IMR-90 (cell line): ENCODE measurements at regions not wholly inside any gene's neighbourhood (a gene's known extent, or its start where the extent isn't known, plus 50 kb on each side); places are given as distances from the start of the nearest gene placed in this dataset.
A peak's percentile ranks its signal among the peaks of the same experiment; 100 is the strongest.

ENCODE experiments used
- ATAC-seq: fragments of 200-7000 bp; cut with Tn5 transposase; 2 replicates; pipeline ENCODE4 v1.9.1; 2020; ENCODE audit warnings: low read depth, mild to moderate bottlenecking, moderate library complexity
- BruUV-seq: library from RNA; stranded (reverse); fragments of 400-500 nt; replicated peaks from 2 replicates; lab custom pipeline; 2021; lab: Mats Ljungman, UMichigan
- CTCF ChIA-PET: fragments of 300-600 bp; formaldehyde crosslinking; extraction: SDS; loops from one replicate; lab custom pipeline; 2021; ENCODE audit warnings: antibody characterized with exemption; lab: Yijun Ruan, JAX
- POLR2A ChIA-PET: fragments of 300-600 bp; sonication (Branson Sonifier 250); formaldehyde crosslinking; loops from one replicate; lab custom pipeline; 2022; ENCODE audit warnings: antibody characterized with exemption; ENCODE audit not compliant: unreplicated experiment; lab: Charles Lee
- DNase-seq: peaks from one replicate; pipeline ENCODE4 v3.0.0; 2013
- H2AFZ ChIP-seq: replicated peaks from 2 replicates; pipeline ENCODE3; 2013; ENCODE audit warnings: low read length, mild to moderate bottlenecking; ENCODE audit not compliant: poor library complexity
- H2AK5ac ChIP-seq: 2 replicates; pipeline ENCODE4 v1.6.1; 2013; ENCODE audit warnings: low read depth, low read length, inconsistent platforms
- H2AK9ac ChIP-seq: replicated peaks from 2 replicates; pipeline ENCODE3; 2013; ENCODE audit warnings: mild to moderate bottlenecking, low read depth, low read length, moderate library complexity; ENCODE audit not compliant: poor library complexity
- H2BK120ac ChIP-seq: 2 replicates; pipeline ENCODE4 v1.6.1; 2013; ENCODE audit warnings: low read depth, low read length, inconsistent platforms
- H2BK15ac ChIP-seq: 3 replicates; pipeline ENCODE4 v1.6.1; 2013; ENCODE audit warnings: low read depth, low read length, inconsistent platforms
- H2BK20ac ChIP-seq: 2 replicates; pipeline ENCODE4 v1.6.1; 2013; ENCODE audit warnings: low read depth, mild to moderate bottlenecking, inconsistent platforms, low read length, moderate library complexity
- H2BK5ac ChIP-seq: 2 replicates; pipeline ENCODE4 v1.6.1; 2013; ENCODE audit warnings: mild to moderate bottlenecking, low read depth, low read length, inconsistent platforms; ENCODE audit not compliant: poor library complexity, severe bottlenecking
- H3K14ac ChIP-seq: replicated peaks from 2 replicates; pipeline ENCODE4 v1.6.1; 2013; ENCODE audit warnings: low read depth, low read length, inconsistent platforms
- H3K18ac ChIP-seq: 2 replicates; pipeline ENCODE4 v1.6.1; 2013; ENCODE audit warnings: low read depth, low read length, control low read depth
- H3K23ac ChIP-seq: 2 replicates; pipeline ENCODE4 v1.6.1; 2013; ENCODE audit warnings: low read depth, low read length, inconsistent platforms
- H3K27ac ChIP-seq: 2 replicates; pipeline ENCODE4 v1.5.1; 2013; ENCODE audit warnings: mild to moderate bottlenecking, control low read depth, low read length; ENCODE audit not compliant: insufficient read depth
- H3K27me3 ChIP-seq: 2 replicates; pipeline ENCODE4 v1.6.1; 2013; ENCODE audit warnings: low read length; ENCODE audit not compliant: control insufficient read depth, insufficient read depth
- H3K36me3 ChIP-seq: 2 replicates; pipeline ENCODE4 v1.6.1; 2013; ENCODE audit warnings: low read length, mixed read lengths; ENCODE audit not compliant: control insufficient read depth, insufficient read depth
- H3K4ac ChIP-seq: 2 replicates; pipeline ENCODE4 v1.6.1; 2013; ENCODE audit warnings: low read depth, low read length, inconsistent platforms
- H3K4me1 ChIP-seq: 2 replicates; pipeline ENCODE4 v1.6.1; 2013; ENCODE audit warnings: low read length, mixed read lengths; ENCODE audit not compliant: control insufficient read depth, insufficient read depth
- H3K4me2 ChIP-seq: 2 replicates; pipeline ENCODE4 v1.6.1; 2013; ENCODE audit warnings: low read depth, mild to moderate bottlenecking, control low read depth, low read length, moderate library complexity
- H3K4me3 ChIP-seq: 2 replicates; pipeline ENCODE4 v1.5.1; 2013; ENCODE audit warnings: low read depth, mild to moderate bottlenecking, control low read depth, low read length, moderate library complexity; ENCODE audit not compliant: insufficient read depth
- H3K56ac ChIP-seq: 2 replicates; pipeline ENCODE4 v1.6.1; 2013; ENCODE audit warnings: low read length, inconsistent platforms; ENCODE audit not compliant: insufficient read depth; ENCODE audit errors: extremely low read depth
- H3K79me1 ChIP-seq, 2 experiments: 2 replicates each; pipeline ENCODE4 v1.6.1; 2013; ENCODE audit warnings: low read length in 2 of 2, inconsistent platforms in 1 of 2, low read depth in 1 of 2
- H3K9ac ChIP-seq: 2 replicates; pipeline ENCODE4 v1.6.1; 2013; ENCODE audit warnings: low read depth, low read length, control low read depth
- H3K9me1 ChIP-seq: 2 replicates; pipeline ENCODE4 v1.6.1; 2013; ENCODE audit warnings: low read length, inconsistent platforms; ENCODE audit not compliant: insufficient read depth
- H3K9me3 ChIP-seq: 2 replicates; pipeline ENCODE4 v1.6.1; 2013; ENCODE audit warnings: low read length; ENCODE audit not compliant: control insufficient read depth, insufficient read depth
- H4K20me1 ChIP-seq: 2 replicates; pipeline ENCODE4 v1.6.1; 2013; ENCODE audit warnings: low read length, inconsistent platforms; ENCODE audit not compliant: insufficient read depth
- H4K5ac ChIP-seq: 2 replicates; pipeline ENCODE4 v1.6.1; 2013; ENCODE audit warnings: mild to moderate bottlenecking, low read depth, low read length, control low read depth
- H4K8ac ChIP-seq, 2 experiments: 2 replicates each; pipeline ENCODE4 v1.6.1; 2013; ENCODE audit warnings: low read depth in 2 of 2, low read length in 2 of 2, control low read depth in 1 of 2, inconsistent platforms in 1 of 2
- H4K91ac ChIP-seq: 2 replicates; pipeline ENCODE4 v1.6.1; 2013; ENCODE audit warnings: low read depth, low read length, inconsistent platforms; ENCODE audit not compliant: insufficient read depth
- MXI1 ChIP-seq: IDR thresholded peaks from 2 replicates; pipeline ENCODE4 v1.6.1; 2012; ENCODE audit warnings: low read depth, mild to moderate bottlenecking, low read length, moderate library complexity, borderline replicate concordance
- NFE2L2 ChIP-seq: fragments of 150-350 bp; IDR thresholded peaks from 2 replicates; pipeline ENCODE4 v1.6.1; 2016; ENCODE audit warnings: low read depth, mild to moderate bottlenecking, low read length
- RAD21 ChIP-seq: IDR thresholded peaks from 2 replicates; pipeline ENCODE4 v1.6.1; 2012; ENCODE audit warnings: low read length, improper control_type of control experiment
- RFX5 ChIP-seq: IDR thresholded peaks from 2 replicates; pipeline ENCODE4 v1.8.0; 2012; ENCODE audit warnings: low read depth, mild to moderate bottlenecking, low read length, moderate library complexity
- WGBS, 2 experiments: methylation state at CpG; one replicate each; pipeline versions ENCODE4 v1.1.5 to v1.1.7; 2013; ENCODE audit warnings: missing lambda C conversion rate in 2 of 2; ENCODE audit not compliant: insufficient read length in 1 of 2; ENCODE audit errors: extremely low coverage in 2 of 2; 5-methylcytosine and 5-hydroxymethylcytosine counted together
- dilution Hi-C: fragments of 300-500 bp; cut with HindIII; formaldehyde crosslinking; loops from one replicate; pipeline ENCODE4 v1.14.3; 2018; ENCODE audit warnings: low sequenced_read_pairs; ENCODE audit not compliant: unreplicated experiment
- in situ Hi-C: fragments of 300-500 bp; cut with MboI; formaldehyde crosslinking; loops from 3 replicates; pipeline ENCODE4 v1.14.3; 2019; ENCODE audit warnings: low sequenced_read_pairs, inconsistent platforms, mixed read lengths
- intact Hi-C: fragments of 100-400 bp; cut with micrococcal nuclease; formaldehyde crosslinking; loops from 2 replicates; pipeline ENCODE4 v1.10.0; 2022
- TF ChIP-seq, protein P1 (sequence below): fragments of 150-350 bp; IDR thresholded peaks from 2 replicates; pipeline ENCODE4 v1.6.1; 2016; ENCODE audit warnings: low read depth, mild to moderate bottlenecking, low read length, moderate library complexity, borderline replicate concordance

DNA sequence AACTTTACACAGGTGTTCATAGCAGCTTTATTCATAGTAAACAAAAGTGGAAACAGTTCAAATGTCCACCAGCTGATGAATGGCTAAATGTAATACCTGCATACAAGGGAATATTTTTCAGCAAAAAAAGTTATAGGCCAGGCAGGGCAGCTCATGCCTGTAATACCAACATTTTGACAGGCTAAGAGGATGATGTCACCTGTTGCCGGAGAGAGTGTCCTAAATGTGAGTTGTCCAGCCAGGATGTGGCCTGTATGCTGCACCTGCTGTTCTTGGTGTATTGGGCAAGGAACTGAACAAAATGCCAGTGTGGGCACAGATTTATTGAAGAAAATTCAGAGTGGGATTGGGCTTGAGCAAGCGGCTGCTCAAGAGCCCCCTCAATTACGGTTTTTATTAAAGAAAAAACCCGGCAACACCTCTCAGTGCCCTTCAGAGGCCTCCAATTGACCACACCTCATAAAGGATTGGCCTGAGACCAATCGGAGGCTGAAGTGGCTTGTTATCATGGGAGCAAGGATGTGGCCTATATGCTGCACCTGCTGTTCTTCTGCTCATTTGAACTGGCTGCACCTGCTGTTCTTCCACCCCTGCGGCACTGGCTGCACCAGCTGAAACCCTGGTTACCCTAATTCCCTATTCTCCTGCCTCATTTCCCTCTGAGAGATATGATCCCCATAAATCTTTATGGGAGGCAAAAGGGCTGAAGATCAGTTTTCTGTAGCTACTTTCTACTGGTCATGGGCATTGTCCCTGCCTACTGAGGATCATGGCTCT is 129.8 kb downstream of the GPCPD1 start:
- no peak overlapping the region for H3K4me2 ChIP-seq
- H2AFZ ChIP-seq = no peak overlapping the region
- no peak for ATAC-seq

More for the DNA sequence above, 129.8 kb downstream of the GPCPD1 start:
- POLR2A ChIA-PET = no interaction called here
- Histone ChIP-seq H3K79me1 (no peaks in the 10 kb centered on the region), H3K9ac (no peak overlapping the region), H3K36me3 (no peaks in the 10 kb centered on the region), H3K9me3 (no peaks in the 10 kb centered on the region), H2AK5ac (no peak overlapping the region), H3K27me3 (peaks cover 8% of the 10 kb centered on the region; the same call in 1 of the 2 replicates), H3K18ac (no peak overlapping the region), H3K4me1 (no peaks in the 10 kb centered on the region), H3K4ac (no peak overlapping the region), H3K56ac (no peak overlapping the region), H3K14ac (no peak overlapping the region), H4K20me1 (no peaks in the 10 kb centered on the region), H2BK15ac (no peak overlapping the region), H4K91ac (no peak overlapping the region), H2AK9ac (no peak overlapping the region), H2BK20ac (no peak overlapping the region), H4K8ac (no peak overlapping the region), H3K23ac (no peak overlapping the region), H3K9me1 (no peaks in the 10 kb centered on the region), H3K4me3 (no peak overlapping the region), H4K5ac (no peak overlapping the region), H3K27ac (no peak overlapping the region), H2BK5ac (no peak overlapping the region), H2BK120ac (no peak overlapping the region)
- dilution Hi-C loops = no loop called here
- no TSS peak for BruUV-seq
- in situ Hi-C loops = no loop called here
- no peak for DNase-seq
- no CpG with 5 or more reads among the region's 6 CpGs for WGBS, 2 experiments
- TF ChIP-seq RFX5 (0 out of 2 replicates have a peak, but pooled peaks have one; percentile 45), NFE2L2 (no peak), RAD21 (no peak), MXI1 (no peak)
- TF ChIP-seq, protein P1, sequence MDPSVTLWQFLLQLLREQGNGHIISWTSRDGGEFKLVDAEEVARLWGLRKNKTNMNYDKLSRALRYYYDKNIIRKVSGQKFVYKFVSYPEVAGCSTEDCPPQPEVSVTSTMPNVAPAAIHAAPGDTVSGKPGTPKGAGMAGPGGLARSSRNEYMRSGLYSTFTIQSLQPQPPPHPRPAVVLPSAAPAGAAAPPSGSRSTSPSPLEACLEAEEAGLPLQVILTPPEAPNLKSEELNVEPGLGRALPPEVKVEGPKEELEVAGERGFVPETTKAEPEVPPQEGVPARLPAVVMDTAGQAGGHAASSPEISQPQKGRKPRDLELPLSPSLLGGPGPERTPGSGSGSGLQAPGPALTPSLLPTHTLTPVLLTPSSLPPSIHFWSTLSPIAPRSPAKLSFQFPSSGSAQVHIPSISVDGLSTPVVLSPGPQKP = no peak
- intact Hi-C loops = no loop called here
- CTCF ChIA-PET = no interaction called here
